PFSK-1 (cell line): ENCODE measurements at regions not wholly inside any gene's neighbourhood (a gene's known extent, or its start where the extent isn't known, plus 50 kb on each side); places are given as distances from the start of the nearest gene placed in this dataset.

Experiments used
- FOXP2 ChIP-seq: optimal IDR thresholded peaks from 2 replicates; pipeline ENCODE3; 2011; ENCODE audit warnings: borderline replicate concordance, control low read depth, inconsistent platforms; ENCODE audit not compliant: insufficient read depth; ENCODE audit errors: extremely low read length, extremely low read depth
- POLR2AphosphoS5 ChIP-seq: IDR thresholded peaks from 2 replicates; pipeline ENCODE4 v1.6.1; 2012; ENCODE audit warnings: low read depth, mild to moderate bottlenecking, control low read depth, low read length, moderate library complexity
- REST ChIP-seq, 2 experiments: IDR thresholded peaks; 2 replicates each; pipeline versions ENCODE4 v1.6.1 to v1.8.0; 2011 to 2012; ENCODE audit warnings: low read depth in 2 of 2, low read length in 2 of 2, control low read depth in 1 of 2, inconsistent platforms in 1 of 2, mild to moderate bottlenecking in 1 of 2, moderate library complexity in 1 of 2; ENCODE audit not compliant: insufficient read depth in 1 of 2
- SIN3A ChIP-seq: IDR thresholded peaks from 2 replicates; pipeline ENCODE4 v1.6.1; 2012; ENCODE audit warnings: mild to moderate bottlenecking, low read length, moderate library complexity, borderline replicate concordance; ENCODE audit not compliant: insufficient read depth
- TAF1 ChIP-seq: IDR thresholded peaks from 2 replicates; pipeline ENCODE4 v1.6.1; 2012; ENCODE audit warnings: low read length, control low read depth, borderline replicate concordance; ENCODE audit not compliant: insufficient read depth

DNA sequence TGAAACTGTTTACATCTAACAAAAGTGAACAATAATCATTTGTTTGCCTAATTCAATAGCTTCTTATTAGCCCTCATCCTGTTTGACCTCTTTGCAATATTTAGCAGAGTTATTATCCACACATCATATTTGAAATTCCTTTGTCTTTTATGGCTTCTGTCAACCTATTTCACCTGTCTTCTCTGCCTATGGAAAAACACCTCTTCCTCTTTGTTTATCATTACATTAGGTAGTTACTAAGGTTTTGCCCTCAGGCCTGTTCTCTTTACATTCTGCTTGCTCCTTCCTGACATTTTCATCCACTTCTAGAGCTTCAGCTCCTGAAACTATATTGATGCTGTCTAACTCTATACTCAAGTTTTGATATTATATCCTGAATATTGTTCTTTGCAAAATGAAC lies 183.0 kb downstream of the SUCNR1 start:
- no peak for TF ChIP-seq POLR2AphosphoS5
- TF ChIP-seq SIN3A: no peak
- no peak for TF ChIP-seq TAF1
- TF ChIP-seq FOXP2: no peak
- TF ChIP-seq REST (IDR thresholded peaks at IDR 0.05; ENCODE audit: insufficient read depth in 1 of 2, low read depth in 2 of 2, low read length in 2 of 2): no peak

GRCh38 chr3:152056987-152057386 lies 183.5 kb downstream of the SUCNR1 start:
- TF ChIP-seq FOXP2 (no peak), REST (IDR thresholded peaks at IDR 0.05; ENCODE audit: insufficient read depth in 1 of 2, low read depth in 2 of 2, low read length in 2 of 2) (no peak), SIN3A (no peak), TAF1 (no peak), POLR2AphosphoS5 (no peak)

- TF ChIP-seq SIN3A (no peak), POLR2AphosphoS5 (no peak), TAF1 (no peak), REST (IDR thresholded peaks at IDR 0.05; ENCODE audit: insufficient read depth in 1 of 2, low read depth in 2 of 2, low read length in 2 of 2) (no peak), FOXP2 (no peak)
Measured at GRCh38 chr3:152058856-152059255, 185.4 kb downstream of the SUCNR1 start.

- TF ChIP-seq SIN3A: no peak
- no peak for TF ChIP-seq POLR2AphosphoS5
- TF ChIP-seq FOXP2: no peak
- TF ChIP-seq REST (IDR thresholded peaks at IDR 0.05; ENCODE audit: insufficient read depth in 1 of 2, low read depth in 2 of 2, low read length in 2 of 2): no peak
- no peak for TF ChIP-seq TAF1
Measured at GRCh38 chr3:152060701-152061100, 187.3 kb downstream of the SUCNR1 start.

DNA sequence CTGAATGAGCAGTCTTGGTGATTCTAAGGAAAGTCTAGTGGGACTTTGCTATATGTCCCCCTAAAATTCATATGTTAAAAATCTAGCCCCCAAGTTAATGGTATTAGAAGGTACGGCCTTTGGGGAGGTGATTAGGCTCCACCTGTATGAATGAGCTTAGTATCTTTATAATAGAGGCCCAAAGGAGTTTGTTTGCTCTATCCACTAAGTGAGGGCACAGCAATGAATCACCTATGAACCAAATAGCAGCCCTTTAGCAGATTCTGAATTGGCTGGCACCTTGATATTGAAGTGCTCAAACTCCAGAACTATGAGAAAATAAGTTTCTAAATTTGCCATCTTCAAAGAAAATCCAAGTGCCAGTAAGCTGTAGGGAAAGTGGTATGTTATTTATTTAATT lies 187.9 kb downstream of the SUCNR1 start:
- TF ChIP-seq FOXP2 (no peak), REST (IDR thresholded peaks at IDR 0.05; ENCODE audit: insufficient read depth in 1 of 2, low read depth in 2 of 2, low read length in 2 of 2) (no peak), POLR2AphosphoS5 (no peak), TAF1 (no peak), SIN3A (no peak)
